H9 (cell line): ENCODE measurements at regions not wholly inside any gene's neighbourhood (a gene's known extent, or its start where the extent isn't known, plus 50 kb on each side); places are given as distances from the start of the nearest gene placed in this dataset.
"Not testable (repeated sequence)": the region's sequence is repeated elsewhere in the genome, so short reads cannot be mapped to it uniquely, and the experiment has no call there.

Experiments used
- DNase-seq: peaks from one replicate; pipeline ENCODE4 v3.0.0-alpha.2; 2017
- H2AFZ ChIP-seq: one replicate; pipeline ENCODE4 v1.6.1; 2013; ENCODE audit warnings: mild to moderate bottlenecking, low read length, control low read depth, moderate library complexity
- H2AK5ac ChIP-seq: 2 replicates; pipeline ENCODE4 v1.6.1; 2013; ENCODE audit warnings: low read length, control low read depth, mixed read lengths; ENCODE audit not compliant: insufficient read length
- H2BK120ac ChIP-seq: one replicate; pipeline ENCODE4 v1.6.1; 2013; ENCODE audit warnings: low read depth, mild to moderate bottlenecking, low read length, control low read depth, inconsistent platforms; ENCODE audit not compliant: poor library complexity, severe bottlenecking
- H2BK12ac ChIP-seq: 2 replicates; pipeline ENCODE4 v1.6.1; 2013; ENCODE audit warnings: low read length, control low read depth, mixed read lengths, low read depth; ENCODE audit not compliant: insufficient read length
- H2BK15ac ChIP-seq: 2 replicates; pipeline ENCODE4 v1.6.1; 2013; ENCODE audit warnings: low read depth, low read length, control low read depth
- H2BK20ac ChIP-seq: one replicate; pipeline ENCODE4 v1.6.1; 2013; ENCODE audit warnings: low read depth, mild to moderate bottlenecking, low read length, control low read depth, inconsistent platforms; ENCODE audit not compliant: poor library complexity, severe bottlenecking
- H2BK5ac ChIP-seq: 2 replicates; pipeline ENCODE4 v1.6.1; 2013; ENCODE audit warnings: low read length, control low read depth, mixed read lengths; ENCODE audit not compliant: insufficient read length
- H3K14ac ChIP-seq: 2 replicates; pipeline ENCODE4 v1.6.1; 2013; ENCODE audit warnings: low read length, control low read depth; ENCODE audit not compliant: insufficient read depth
- H3K18ac ChIP-seq: 2 replicates; pipeline ENCODE4 v1.6.1; 2013; ENCODE audit warnings: low read depth, mild to moderate bottlenecking, mixed read lengths, low read length, control low read depth; ENCODE audit not compliant: insufficient read length
- H3K23ac ChIP-seq: 2 replicates; pipeline ENCODE4 v1.6.1; 2013; ENCODE audit warnings: low read length, control low read depth, mixed read lengths, low read depth; ENCODE audit not compliant: insufficient read length
- H3K23me2 ChIP-seq: 2 replicates; pipeline ENCODE4 v1.6.1; 2013; ENCODE audit warnings: low read depth, mild to moderate bottlenecking, mixed read lengths, low read length, control low read depth; ENCODE audit not compliant: insufficient read length, poor library complexity, severe bottlenecking
- H3K27ac ChIP-seq: 2 replicates; pipeline ENCODE4 v1.5.1; 2013; ENCODE audit warnings: low read length, control low read depth, mixed read lengths, low read depth; ENCODE audit not compliant: insufficient read length
- H3K27me3 ChIP-seq: 2 replicates; pipeline ENCODE4 v1.6.1; 2013; ENCODE audit warnings: low read length, control low read depth, inconsistent platforms; ENCODE audit not compliant: insufficient read depth
- H3K4ac ChIP-seq: 2 replicates; pipeline ENCODE4 v1.6.1; 2013; ENCODE audit warnings: low read depth, mild to moderate bottlenecking, control low read depth, inconsistent platforms, low read length, moderate library complexity
- H3K4me1 ChIP-seq: 2 replicates; pipeline ENCODE4 v1.6.1; 2013; ENCODE audit warnings: low read length, control low read depth, inconsistent platforms; ENCODE audit not compliant: insufficient read depth
- H3K4me2 ChIP-seq: 2 replicates; pipeline ENCODE4 v1.6.1; 2013; ENCODE audit warnings: low read length, control low read depth, mixed read lengths; ENCODE audit not compliant: insufficient read length, insufficient read depth
- H3K56ac ChIP-seq: 2 replicates; pipeline ENCODE4 v1.6.1; 2013; ENCODE audit warnings: low read depth, mild to moderate bottlenecking, mixed read lengths, low read length, control low read depth; ENCODE audit not compliant: insufficient read length
- H3K79me1 ChIP-seq: 2 replicates; pipeline ENCODE4 v1.6.1; 2013; ENCODE audit warnings: low read depth, mild to moderate bottlenecking, moderate library complexity, low read length, control low read depth, inconsistent platforms; ENCODE audit not compliant: insufficient read depth, poor library complexity, severe bottlenecking
- H3K79me2 ChIP-seq: 2 replicates; pipeline ENCODE4 v1.6.1; 2013; ENCODE audit warnings: low read length, control low read depth, inconsistent platforms; ENCODE audit not compliant: insufficient read depth
- H3K9ac ChIP-seq: 2 replicates; pipeline ENCODE4 v1.6.1; 2013; ENCODE audit warnings: low read length, control low read depth, mixed read lengths; ENCODE audit not compliant: insufficient read length; ENCODE audit errors: extremely low read depth
- H3K9me3 ChIP-seq: one replicate; pipeline ENCODE4 v1.6.1; 2013; ENCODE audit warnings: low read depth, low read length, inconsistent platforms; ENCODE audit not compliant: control insufficient read depth
- H3T11ph ChIP-seq: one replicate; pipeline ENCODE4 v1.6.1; 2013; ENCODE audit warnings: mild to moderate bottlenecking, low read length, control low read depth, inconsistent platforms
- H4K20me1 ChIP-seq: one replicate; pipeline ENCODE4 v1.6.1; 2013; ENCODE audit not compliant: control insufficient read depth, insufficient read length, insufficient read depth
- H4K5ac ChIP-seq: 2 replicates; pipeline ENCODE4 v1.6.1; 2013; ENCODE audit warnings: low read depth, mild to moderate bottlenecking, mixed read lengths, low read length, control low read depth; ENCODE audit not compliant: insufficient read length
- H4K8ac ChIP-seq: replicated peaks from 2 replicates; pipeline ENCODE4 v1.6.1; 2013; ENCODE audit warnings: low read length, control low read depth, mixed read lengths, low read depth; ENCODE audit not compliant: insufficient read length
- H4K91ac ChIP-seq: 2 replicates; pipeline ENCODE4 v1.6.1; 2013; ENCODE audit warnings: low read depth, mild to moderate bottlenecking, moderate library complexity, mixed read lengths, low read length, control low read depth; ENCODE audit not compliant: insufficient read length
- H3K27ac Mint-ChIP-seq, 3 experiments: 2 replicates in 2 of 3; 3 replicates in 1 of 3; pipeline ENCODE4 v1.8.0; 2020 to 2021; ENCODE audit warnings: mixed read lengths in 3 of 3, mild to moderate bottlenecking in 1 of 3, moderate library complexity in 1 of 3
- H3K27me3 Mint-ChIP-seq: 2 replicates; pipeline ENCODE4 v1.8.0; 2021; ENCODE audit warnings: low read depth, mild to moderate bottlenecking, moderate library complexity, mixed read lengths
- H3K36me3 Mint-ChIP-seq, 3 experiments: 2 replicates in 2 of 3; 3 replicates in 1 of 3; pipeline ENCODE4 v1.8.0; 2020 to 2021; ENCODE audit warnings: low read depth in 3 of 3, mixed read lengths in 3 of 3; ENCODE audit not compliant: insufficient read depth in 1 of 3
- H3K4me1 Mint-ChIP-seq, 2 experiments: 2 replicates each; pipeline ENCODE4 v1.8.0; 2020; ENCODE audit warnings: mixed read lengths in 2 of 2
- H3K4me3 Mint-ChIP-seq, 2 experiments: 2 replicates in 1 of 2; 3 replicates in 1 of 2; pipeline ENCODE4 v1.8.0; 2020 to 2021; ENCODE audit warnings: mild to moderate bottlenecking in 2 of 2, mixed read lengths in 2 of 2, moderate library complexity in 1 of 2
- H3K9me3 Mint-ChIP-seq, 2 experiments: 2 replicates in 1 of 2; 3 replicates in 1 of 2; pipeline ENCODE4 v1.8.0; 2020; ENCODE audit warnings: mild to moderate bottlenecking in 2 of 2, mixed read lengths in 2 of 2, moderate library complexity in 1 of 2
- WGBS: extraction: QIAGEN DNeasy Blood & Tissue Kit; methylation state at CpG from one replicate; pipeline ENCODE4 v1.1.7; 2013; ENCODE audit warnings: missing lambda C conversion rate, low lambda C conversion rate, mixed read lengths; ENCODE audit not compliant: insufficient read length; ENCODE audit errors: extremely low coverage; 5-methylcytosine and 5-hydroxymethylcytosine counted together

GRCh38 chr14:105607025-105607424, 80.6 kb downstream of the TMEM121 start:
- DNase-seq, H3K4me2 ChIP-seq, H4K20me1 ChIP-seq, H3K4ac ChIP-seq, H2BK5ac ChIP-seq, H2BK20ac ChIP-seq, H3K79me1 ChIP-seq, H3K27me3 Mint-ChIP-seq, H2BK120ac ChIP-seq, H2AFZ ChIP-seq, H3K4me3 Mint-ChIP-seq, H2BK12ac ChIP-seq, H4K8ac ChIP-seq, H3K27ac Mint-ChIP-seq, H3K27me3 ChIP-seq, H3K4me1 ChIP-seq, H3K23ac ChIP-seq, H2BK15ac ChIP-seq, H4K5ac ChIP-seq, H3K79me2 ChIP-seq, H3K14ac ChIP-seq, H3K18ac ChIP-seq, H3K56ac ChIP-seq, H3K4me1 Mint-ChIP-seq, H2AK5ac ChIP-seq, H3K9ac ChIP-seq, H3K23me2 ChIP-seq, H3K27ac ChIP-seq, H4K91ac ChIP-seq, H3T11ph ChIP-seq: not testable (repeated sequence)
- no CpG with 5 or more reads among the region's 16 CpGs for WGBS
- peaks cover 36 to 39% of the 10 kb centered on the region in 2 experiments for H3K9me3 Mint-ChIP-seq
- peaks cover 4 to 11% (median 6%) of the 10 kb centered on the region in 3 experiments; a peak in 5 of 7 replicates for H3K36me3 Mint-ChIP-seq
- peaks cover 32% of the 10 kb centered on the region for H3K9me3 ChIP-seq

- H2BK12ac ChIP-seq, H4K20me1 ChIP-seq, H3T11ph ChIP-seq, H2AK5ac ChIP-seq, H3K79me1 ChIP-seq, H3K14ac ChIP-seq, H3K9ac ChIP-seq, H4K5ac ChIP-seq, H3K18ac ChIP-seq, H3K4me1 ChIP-seq, H4K8ac ChIP-seq, H3K23ac ChIP-seq, H2BK20ac ChIP-seq, H2BK120ac ChIP-seq, H3K4ac ChIP-seq, H3K27ac ChIP-seq, H3K27ac Mint-ChIP-seq, H4K91ac ChIP-seq, H2BK5ac ChIP-seq, H2AFZ ChIP-seq, H3K4me3 Mint-ChIP-seq, H3K56ac ChIP-seq, H3K79me2 ChIP-seq, H3K4me1 Mint-ChIP-seq, DNase-seq, H3K27me3 ChIP-seq, H3K23me2 ChIP-seq, H2BK15ac ChIP-seq, H3K4me2 ChIP-seq: not testable (repeated sequence)
- H3K9me3 ChIP-seq: peaks cover 43% of the 10 kb centered on the region
- H3K36me3 Mint-ChIP-seq: peaks cover 15 to 26% (median 20%) of the 10 kb centered on the region in 3 experiments
- WGBS: no CpG with 5 or more reads among the region's 4 CpGs
- H3K9me3 Mint-ChIP-seq: peaks cover 58 to 61% of the 10 kb centered on the region in 2 experiments
- H3K27me3 Mint-ChIP-seq: peaks cover 16% of the 10 kb centered on the region
These were observed 88.6 kb downstream of the TMEM121 start for GRCh38 chr14:105614987-105615386.
